NCI-H2171 (cell line): ENCODE measurements at regions not wholly inside any gene's neighbourhood (a gene's known extent, or its start where the extent isn't known, plus 50 kb on each side); places are given as distances from the start of the nearest gene placed in this dataset.
"Not testable (repeated sequence)": the region's sequence is repeated elsewhere in the genome, so short reads cannot be mapped to it uniquely, and the experiment has no call there.

Source experiments
- DNase-seq: peaks from one replicate; lab custom pipeline; 2025; lab: John Stamatoyannopoulos, UW

- DNase-seq, result not testable (repeated sequence)
Measured at GRCh38 chr15:54749461-54749860, 447.3 kb downstream of the RSL24D1 start.

- DNase-seq, result no peak
Measured at GRCh38 chr15:54722342-54722986, 474.3 kb downstream of the RSL24D1 start.

- no peak for DNase-seq
Measured at GRCh38 chr15:54719325-54719724, 477.4 kb downstream of the RSL24D1 start.

- DNase-seq, result no peak
Measured at GRCh38 chr15:54707805-54708752, 488.7 kb downstream of the RSL24D1 start.

- no peak for DNase-seq
Measured at GRCh38 chr15:54687628-54688027, 509.1 kb downstream of the RSL24D1 start.
